SW480 (cell line): ENCODE measurements at regions not wholly inside any gene's neighbourhood (a gene's known extent, or its start where the extent isn't known, plus 50 kb on each side); places are given as distances from the start of the nearest gene placed in this dataset.
"Not testable (repeated sequence)": the region's sequence is repeated elsewhere in the genome, so short reads cannot be mapped to it uniquely, and the experiment has no call there.

Experiments
- DNase-seq: peaks from one replicate; pipeline ENCODE4 v3.0.0-alpha.2; 2016; ENCODE audit warnings: low spot score

- no peak for DNase-seq
Measured at GRCh38 chr5:143955141-143955540, 143.2 kb downstream of the HMHB1 start.

GRCh38 chr5:143957455-143957854, 145.5 kb downstream of the HMHB1 start:
- DNase-seq = no peak

DNA sequence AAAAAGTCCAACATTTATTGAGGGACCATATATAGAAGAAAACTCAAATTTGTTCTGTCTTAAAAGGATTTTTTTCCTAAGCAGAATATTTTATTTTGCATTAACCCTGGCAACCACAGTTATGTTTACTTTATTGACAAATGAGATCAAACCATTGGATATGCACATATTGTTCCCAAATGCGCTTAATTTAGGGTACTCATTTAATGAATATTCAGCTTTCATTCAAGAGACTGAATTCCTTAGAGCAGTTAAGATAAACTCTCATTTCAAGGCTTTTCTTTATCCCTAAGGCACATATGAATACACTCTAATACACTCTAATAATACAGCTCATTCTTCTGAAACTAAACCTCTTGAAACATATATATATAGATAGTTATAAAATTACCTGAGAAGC, 150.2 kb downstream of the HMHB1 start:
- no peak for DNase-seq

- no peak for DNase-seq
Measured at GRCh38 chr5:143964919-143965318, 153.0 kb downstream of the HMHB1 start.

- no peak for DNase-seq
Measured at GRCh38 chr5:143966280-143966679, 154.3 kb downstream of the HMHB1 start.

DNA sequence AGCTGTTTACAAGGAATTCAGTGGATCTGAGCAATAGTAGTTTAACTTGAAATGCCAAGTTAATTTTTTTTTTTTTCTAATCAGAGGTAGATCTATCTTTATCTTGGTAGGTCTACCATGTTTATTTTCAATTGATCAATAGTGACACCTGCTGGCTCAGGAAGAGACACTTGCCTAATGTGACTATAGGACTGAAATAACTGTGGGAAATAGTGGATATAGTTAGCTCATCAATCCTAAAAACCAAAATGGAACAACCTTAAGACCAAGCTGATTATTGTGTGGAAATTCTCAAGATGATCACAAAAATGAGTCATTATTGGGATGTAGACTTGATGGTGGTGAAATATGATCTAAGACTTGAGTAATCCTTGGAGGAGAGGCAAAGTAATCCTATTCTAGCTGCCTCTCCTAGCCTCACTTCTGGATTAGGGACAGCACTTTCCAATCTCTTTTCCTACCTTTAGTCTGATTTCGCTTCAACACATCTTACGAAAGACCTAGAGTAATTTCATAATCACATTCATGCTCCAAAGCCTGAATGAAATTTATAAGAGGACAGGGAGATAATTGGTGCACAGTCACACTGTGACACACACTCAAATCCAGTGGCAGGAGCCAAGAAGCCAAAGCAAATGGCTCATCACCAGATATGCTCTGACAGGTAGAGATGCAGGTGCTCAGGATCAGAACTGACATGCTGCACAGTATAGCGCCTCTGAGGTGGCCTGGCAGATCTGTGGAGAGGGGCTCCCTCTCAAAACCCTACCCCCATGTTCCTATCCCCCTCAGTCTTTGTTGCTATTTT, 156.3 kb downstream of the HMHB1 start:
- DNase-seq = peak; percentile 31

- no peak for DNase-seq
Measured at GRCh38 chr5:143970159-143970558, 158.2 kb downstream of the HMHB1 start.

- DNase-seq = no peak
Measured at GRCh38 chr5:143972068-143972467, 160.1 kb downstream of the HMHB1 start.

- DNase-seq = no peak
Measured at GRCh38 chr5:143976055-143976454, 164.1 kb downstream of the HMHB1 start.

DNA sequence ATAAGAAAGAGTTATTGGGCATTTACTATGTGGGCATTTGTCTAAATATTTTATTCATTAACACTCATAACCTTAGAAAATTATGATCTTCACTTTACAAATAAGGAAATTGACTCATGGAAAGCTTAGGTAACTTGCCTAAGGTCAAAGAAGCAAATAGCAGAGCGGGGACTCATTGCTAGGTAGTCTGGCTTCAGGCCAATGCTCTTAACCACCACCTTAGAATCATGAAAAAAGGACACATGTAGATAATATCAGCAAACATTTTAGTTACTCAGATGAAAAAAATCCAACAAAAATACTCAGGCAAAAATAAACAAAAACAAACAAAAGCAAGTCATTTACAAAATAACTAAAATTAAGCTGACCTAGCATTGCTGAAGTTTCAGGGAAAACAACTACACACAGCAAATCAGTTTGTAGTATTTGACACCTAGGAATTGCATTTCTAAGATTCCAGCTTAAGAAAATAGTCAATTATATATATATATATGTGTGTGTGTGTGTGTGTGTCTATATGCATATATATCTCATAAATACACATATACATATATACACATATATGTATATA, 166.0 kb downstream of the HMHB1 start:
- no peak for DNase-seq

GRCh38 chr5:143979044-143979690, 167.2 kb downstream of the HMHB1 start:
- DNase-seq = no peak

DNA sequence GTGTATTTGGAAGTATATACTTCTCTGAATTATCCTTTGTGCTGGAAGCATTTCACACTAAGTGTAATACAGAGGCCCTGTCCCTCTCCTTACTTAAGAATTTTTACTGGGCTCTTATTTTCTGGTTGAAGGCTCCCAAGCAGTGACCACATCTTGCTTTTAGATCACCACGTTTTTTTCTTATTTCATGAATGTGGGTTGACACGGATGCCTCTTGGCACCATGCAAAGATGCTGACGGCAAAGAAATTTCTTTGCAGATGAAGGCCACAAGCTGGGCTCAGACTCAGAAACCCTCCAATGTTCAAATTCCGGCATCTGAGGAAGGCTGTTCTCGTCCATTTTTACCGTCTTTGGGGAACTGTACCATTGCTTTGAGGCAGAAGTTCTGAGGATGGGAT, 168.5 kb downstream of the HMHB1 start:
- no peak for DNase-seq

DNA sequence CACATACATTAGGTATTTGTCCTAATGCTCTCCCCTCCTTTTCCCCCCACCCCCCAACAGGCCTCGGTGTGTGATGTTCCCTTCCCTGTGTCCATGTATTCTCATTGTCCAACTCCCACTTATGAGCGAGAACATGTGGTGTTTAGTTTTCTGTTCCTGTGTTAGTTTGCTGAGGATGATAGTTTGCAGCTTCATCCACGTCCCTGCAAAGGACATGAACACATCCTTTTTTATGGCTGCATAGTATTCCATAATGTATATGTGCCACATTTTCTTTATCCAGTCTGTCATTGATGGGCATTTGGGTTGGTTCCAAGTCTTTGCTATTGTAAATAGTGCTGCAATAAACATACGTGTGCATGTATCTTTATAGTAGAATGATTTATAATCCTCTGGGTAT, 171.0 kb downstream of the HMHB1 start:
- not testable (repeated sequence) for DNase-seq

DNA sequence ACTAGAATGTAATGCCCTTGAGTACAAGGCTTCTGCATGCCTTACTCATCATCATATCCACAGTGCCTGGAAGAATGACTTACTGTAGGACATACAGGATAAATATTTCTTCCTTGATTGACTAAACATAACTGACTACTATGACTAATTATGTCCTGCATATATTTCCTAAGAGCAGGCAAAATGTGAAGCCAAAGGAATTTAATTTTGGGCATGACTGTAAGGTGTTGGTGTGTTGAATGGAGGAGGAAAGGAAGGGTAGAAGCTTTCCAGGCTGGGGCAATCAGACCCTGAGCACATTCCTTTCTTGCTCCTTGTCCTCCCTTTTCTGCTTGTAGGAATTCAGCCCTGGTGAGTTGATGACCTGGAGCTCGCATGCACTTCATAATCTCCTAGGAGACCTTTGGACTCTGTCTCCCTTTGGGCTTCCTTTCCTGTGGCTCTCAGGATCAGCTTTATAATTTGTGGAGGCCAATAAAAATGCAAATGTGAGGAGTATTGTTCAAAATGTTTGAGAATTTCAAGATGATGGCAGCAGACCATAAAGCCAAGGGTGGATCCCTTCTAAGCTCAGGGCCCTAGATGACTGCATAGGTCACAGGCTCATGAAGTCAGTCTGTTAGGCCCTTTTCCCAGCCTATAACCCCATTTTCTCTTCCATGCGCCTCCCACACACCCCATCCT, 174.0 kb downstream of the HMHB1 start:
- DNase-seq = no peak

DNA sequence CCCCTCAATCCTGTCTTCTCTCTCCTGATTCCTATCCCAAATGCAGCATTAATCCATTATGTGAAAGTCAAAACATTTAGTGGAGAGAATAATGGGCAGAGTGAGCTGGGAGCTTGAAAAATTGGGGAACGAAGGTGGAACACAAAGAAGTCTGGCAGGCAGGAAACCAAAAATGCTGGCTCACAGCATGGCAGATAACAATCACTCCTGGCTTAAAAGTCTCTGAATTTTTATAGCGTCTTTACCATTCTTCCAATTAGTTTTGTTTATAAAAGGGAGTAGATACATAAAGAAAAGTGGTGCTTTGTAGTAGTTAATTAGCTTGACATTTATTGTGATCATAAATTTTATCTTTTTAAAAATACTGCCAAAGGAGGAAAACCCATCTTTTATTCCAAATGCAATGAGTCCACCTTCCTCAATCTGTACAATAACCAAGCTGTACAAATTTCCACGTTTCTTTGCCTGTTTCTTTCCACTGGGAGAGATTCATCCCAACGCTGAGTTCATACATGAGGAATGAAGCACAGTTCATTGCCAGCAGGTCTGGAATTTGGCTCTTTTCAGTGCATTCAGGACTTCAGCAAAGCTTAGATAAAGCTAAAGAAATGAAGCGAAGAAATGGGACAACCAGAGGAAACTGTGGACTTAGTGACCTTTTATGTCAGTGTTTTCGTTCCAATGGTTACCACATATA, 174.7 kb downstream of the HMHB1 start:
- no peak for DNase-seq

DNA sequence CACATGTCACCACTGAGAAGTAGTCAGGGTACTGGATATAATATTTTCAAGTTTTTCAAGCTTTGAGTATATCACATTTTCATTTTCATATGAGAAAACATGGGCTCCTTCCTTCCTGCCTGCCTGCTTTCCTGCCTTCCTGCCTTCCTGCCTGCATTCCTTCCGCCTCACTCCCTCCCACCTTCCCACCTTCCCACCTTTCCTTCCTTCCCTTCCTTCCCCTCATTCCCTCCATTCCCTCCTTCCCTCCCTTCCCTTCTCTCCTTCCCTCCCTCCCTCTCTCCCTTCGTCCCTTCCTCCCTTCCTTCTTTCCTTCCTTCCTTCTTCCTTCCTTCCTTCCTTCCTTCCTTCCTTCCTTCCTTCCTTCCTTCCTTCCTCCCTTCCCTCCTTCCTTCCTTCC, 175.3 kb downstream of the HMHB1 start:
- no peak for DNase-seq

GRCh38 chr5:143987751-143988560, 176.0 kb downstream of the HMHB1 start:
- no peak for DNase-seq

DNA sequence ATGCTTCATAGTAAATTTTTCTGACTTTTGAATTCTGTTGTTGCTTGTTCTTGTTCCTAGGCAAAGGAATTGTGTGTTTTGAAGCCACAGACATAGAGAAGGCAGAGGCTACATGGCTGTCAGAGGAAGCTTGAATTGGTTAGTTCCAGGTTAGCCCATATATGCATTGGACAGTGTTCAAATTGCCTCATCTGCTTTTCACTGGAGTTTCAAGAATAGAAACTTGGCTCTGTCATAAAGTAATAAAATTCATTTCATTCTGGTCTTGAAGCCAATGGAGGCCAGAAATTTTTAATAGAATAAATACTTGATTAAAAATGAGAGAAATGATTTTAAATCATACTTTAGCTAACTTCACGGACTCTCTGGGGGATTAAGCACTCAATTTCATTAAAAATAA, 178.0 kb downstream of the YIPF5 start:
- DNase-seq = no peak

GRCh38 chr5:144002876-144003275, 167.6 kb downstream of the YIPF5 start:
- no peak for DNase-seq

DNA sequence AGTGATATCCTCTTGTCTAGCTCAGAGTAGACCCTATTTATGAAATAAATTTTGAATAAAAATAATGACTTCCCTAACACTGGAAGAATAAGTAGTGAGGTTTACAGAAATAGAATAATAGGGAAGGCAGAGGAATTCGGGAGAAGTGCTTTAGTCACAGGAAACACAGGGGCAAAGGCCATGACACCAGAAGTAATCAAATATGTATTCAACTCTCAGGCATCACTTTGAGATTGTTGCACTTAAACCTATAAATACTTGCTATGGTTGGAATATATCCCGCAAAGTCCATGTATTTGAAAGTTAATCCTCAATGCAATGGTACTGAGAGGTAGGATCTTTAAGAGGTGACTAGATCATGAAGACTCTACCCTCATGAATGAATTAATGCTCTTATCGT, 166.8 kb downstream of the YIPF5 start:
- no peak for DNase-seq

GRCh38 chr5:144004146-144004545, 166.3 kb downstream of the YIPF5 start:
- no peak for DNase-seq
